Naive thymus-derived CD4-positive, alpha-beta T cell (primary cell): ENCODE measurements at regions not wholly inside any gene's neighbourhood (a gene's known extent, or its start where the extent isn't known, plus 50 kb on each side); places are given as distances from the start of the nearest gene placed in this dataset.
"Not testable (repeated sequence)": the region's sequence is repeated elsewhere in the genome, so short reads cannot be mapped to it uniquely, and the experiment has no call there.

Experiments used
- ATAC-seq: fragments of 150-1000 bp; cut with Tn5 transposase; 2 replicates; pipeline ENCODE4 v1.10.0; 2021; ENCODE audit warnings: mild to moderate bottlenecking, moderate library complexity
- CTCF ChIA-PET: fragments of 350-600 bp; sonication (Branson Sonifier 250); formaldehyde crosslinking; loops from one replicate; lab custom pipeline; 2021; ENCODE audit warnings: antibody characterized with exemption; lab: Charles Lee
- POLR2A ChIA-PET: fragments of 350-600 bp; sonication (Branson Sonifier 250); formaldehyde crosslinking; loops from one replicate; lab custom pipeline; 2021; ENCODE audit warnings: antibody characterized with exemption, inconsistent platforms; lab: Charles Lee
- DNase-seq, 9 donors: peaks; one replicate each; pipeline versions ENCODE4 v3.0.0 to v3.0.0-alpha.2; 2020 to 2022; ENCODE audit warnings: mixed read lengths in 1 of 9
- H3K27ac ChIP-seq: one replicate; pipeline ENCODE4 v1.7.0; 2013; ENCODE audit warnings: mild to moderate bottlenecking, low read depth, low read length, moderate library complexity
- H3K27me3 ChIP-seq, 2 donors: one replicate each; pipeline ENCODE4 v1.7.0; 2013; ENCODE audit warnings: low read length in 2 of 2, mild to moderate bottlenecking in 2 of 2, moderate library complexity in 2 of 2; ENCODE audit not compliant: control insufficient read depth in 2 of 2, insufficient read depth in 2 of 2
- H3K36me3 ChIP-seq, 3 experiments: 1 replicate in 2 of 3; 2 replicates in 1 of 3; pipeline ENCODE4 v1.7.0; 2013; ENCODE audit warnings: low read length in 3 of 3, mild to moderate bottlenecking in 3 of 3, moderate library complexity in 1 of 3; ENCODE audit not compliant: insufficient read depth in 3 of 3, control insufficient read depth in 2 of 3
- H3K4me1 ChIP-seq, 2 donors: one replicate each; pipeline ENCODE4 v1.7.0; 2013; ENCODE audit warnings: low read length in 2 of 2, mild to moderate bottlenecking in 2 of 2, moderate library complexity in 1 of 2; ENCODE audit not compliant: control insufficient read depth in 2 of 2, insufficient read depth in 2 of 2
- H3K4me3 ChIP-seq: 2 replicates; pipeline ENCODE4 v1.7.0; 2013; ENCODE audit warnings: mild to moderate bottlenecking, low read length
- H3K9me3 ChIP-seq, 3 experiments: 1 replicate in 2 of 3; 2 replicates in 1 of 3; pipeline ENCODE4 v1.7.0; 2013; ENCODE audit warnings: low read length in 3 of 3; ENCODE audit not compliant: control insufficient read depth in 2 of 3
- H3K27ac Mint-ChIP-seq, 9 donors: one replicate each; pipeline ENCODE4 v1.8.0; 2020 to 2022; ENCODE audit warnings: mixed read lengths in 9 of 9, mild to moderate bottlenecking in 8 of 9, moderate library complexity in 5 of 9, inconsistent platforms in 2 of 9
- H3K27me3 Mint-ChIP-seq, 5 donors: one replicate each; pipeline ENCODE4 v1.8.0; 2021 to 2022; ENCODE audit warnings: mixed read lengths in 5 of 5, mild to moderate bottlenecking in 1 of 5
- H3K36me3 Mint-ChIP-seq, 5 donors: one replicate each; pipeline ENCODE4 v1.8.0; 2020 to 2022; ENCODE audit warnings: mixed read lengths in 5 of 5, mild to moderate bottlenecking in 3 of 5, inconsistent platforms in 1 of 5
- H3K4me1 Mint-ChIP-seq, 7 donors: one replicate each; pipeline ENCODE4 v1.8.0; 2020 to 2022; ENCODE audit warnings: mixed read lengths in 7 of 7, mild to moderate bottlenecking in 3 of 7, inconsistent platforms in 1 of 7
- H3K4me3 Mint-ChIP-seq, 10 donors: one replicate each; pipeline ENCODE4 v1.8.0; 2020 to 2022; ENCODE audit warnings: mild to moderate bottlenecking in 10 of 10, mixed read lengths in 10 of 10, moderate library complexity in 6 of 10, inconsistent platforms in 2 of 10
- H3K9me3 Mint-ChIP-seq, 11 donors: one replicate each; pipeline ENCODE4 v1.8.0; 2020 to 2022; ENCODE audit warnings: mixed read lengths in 11 of 11, mild to moderate bottlenecking in 4 of 11, inconsistent platforms in 1 of 11, moderate library complexity in 1 of 11
- intact Hi-C, 2 donors: fragments of 100-400 bp; cut with micrococcal nuclease; formaldehyde crosslinking; loops; one replicate each; pipeline ENCODE4 v1.15.1; 2023

- H3K36me3 Mint-ChIP-seq, intact Hi-C loops: not testable (repeated sequence)
Measured at GRCh38 chr2:116829543-116829942, 984.9 kb upstream of the DDX18 start.

GRCh38 chr2:116832148-116832547, 982.3 kb upstream of the DDX18 start:
- no peaks in the 10 kb centered on the region for H3K36me3 ChIP-seq
- Mint-ChIP-seq H3K36me3 (no peaks in the 10 kb centered on the region), H3K27me3 (no peaks in the 10 kb centered on the region), H3K4me3 (no peak overlapping the region), H3K9me3 (peaks cover 0 to 22% (median 3%) of the 10 kb centered on the region in 11 donors), H3K4me1 (no peaks in the 10 kb centered on the region), H3K27ac (no peak overlapping the region)
- POLR2A ChIA-PET: no interaction called here
- no peaks in the 10 kb centered on the region for H3K4me1 ChIP-seq
- no peaks in the 10 kb centered on the region for H3K9me3 ChIP-seq
- H3K27ac ChIP-seq: no peak overlapping the region
- intact Hi-C loops: no loop called here
- H3K27me3 ChIP-seq: no peaks in the 10 kb centered on the region
- H3K4me3 ChIP-seq: no peak overlapping the region
- CTCF ChIA-PET: no interaction called here
- ATAC-seq (no peak), DNase-seq (no peak)

More at GRCh38 chr2:116829543-116829942, 984.9 kb upstream of the DDX18 start:
- ATAC-seq, H3K4me3 Mint-ChIP-seq, H3K9me3 ChIP-seq, H3K4me1 ChIP-seq, CTCF ChIA-PET, H3K27ac ChIP-seq, H3K27me3 ChIP-seq, POLR2A ChIA-PET, DNase-seq, H3K27ac Mint-ChIP-seq, H3K4me3 ChIP-seq, H3K36me3 ChIP-seq, H3K27me3 Mint-ChIP-seq, H3K4me1 Mint-ChIP-seq: not testable (repeated sequence)
- peaks cover 0 to 15% (median 0%) of the 10 kb centered on the region in 11 donors for H3K9me3 Mint-ChIP-seq

- no peaks in the 10 kb centered on the region for H3K36me3 Mint-ChIP-seq
- DNase-seq: no peak
- peaks cover 0 to 22% (median 3%) of the 10 kb centered on the region in 11 donors for H3K9me3 Mint-ChIP-seq
- H3K4me3 ChIP-seq: no peak overlapping the region
- intact Hi-C loops: no loop called here
- ChIA-PET POLR2A (no interaction called here), CTCF (no interaction called here)
- no peaks in the 10 kb centered on the region for H3K9me3 ChIP-seq
- no peak for ATAC-seq
- no peaks in the 10 kb centered on the region for H3K36me3 ChIP-seq
- no peaks in the 10 kb centered on the region for H3K4me1 Mint-ChIP-seq
- no peak overlapping the region for H3K4me3 Mint-ChIP-seq
- H3K27ac ChIP-seq: no peak overlapping the region
- no peaks in the 10 kb centered on the region for H3K27me3 Mint-ChIP-seq
- H3K27me3 ChIP-seq: no peaks in the 10 kb centered on the region
- no peaks in the 10 kb centered on the region for H3K4me1 ChIP-seq
- no peak overlapping the region for H3K27ac Mint-ChIP-seq
Measured at GRCh38 chr2:116833052-116833451, 981.4 kb upstream of the DDX18 start.

- ChIA-PET POLR2A (no interaction called here), CTCF (no interaction called here)
- ATAC-seq (no peak), DNase-seq (no peak)
- H3K4me3 ChIP-seq: no peak overlapping the region
- H3K4me1 ChIP-seq: no peaks in the 10 kb centered on the region
- no peaks in the 10 kb centered on the region for H3K36me3 ChIP-seq
- H3K9me3 ChIP-seq: peaks cover 0 to 8% (median 0%) of the 10 kb centered on the region in 3 experiments
- no peak overlapping the region for H3K27ac Mint-ChIP-seq
- no peak overlapping the region for H3K27ac ChIP-seq
- intact Hi-C loops: no loop called here
- no peaks in the 10 kb centered on the region for H3K27me3 ChIP-seq
- no peaks in the 10 kb centered on the region for H3K36me3 Mint-ChIP-seq
- H3K9me3 Mint-ChIP-seq: peaks cover 1 to 20% (median 11%) of the 10 kb centered on the region in 11 donors
- no peak overlapping the region for H3K4me3 Mint-ChIP-seq
- no peaks in the 10 kb centered on the region for H3K27me3 Mint-ChIP-seq
- H3K4me1 Mint-ChIP-seq: no peaks in the 10 kb centered on the region
Measured at GRCh38 chr2:116842164-116842563, 972.3 kb upstream of the DDX18 start.

GRCh38 chr2:116859708-116860107, 954.8 kb upstream of the DDX18 start:
- H3K4me3 Mint-ChIP-seq: no peak overlapping the region
- H3K27ac ChIP-seq: no peak overlapping the region
- H3K36me3 Mint-ChIP-seq: no peaks in the 10 kb centered on the region
- no peaks in the 10 kb centered on the region for H3K4me1 Mint-ChIP-seq
- no peaks in the 10 kb centered on the region for H3K4me1 ChIP-seq
- no peak for DNase-seq
- no peak overlapping the region for H3K4me3 ChIP-seq
- H3K27me3 ChIP-seq: no peaks in the 10 kb centered on the region
- POLR2A ChIA-PET: no interaction called here
- H3K9me3 Mint-ChIP-seq: peaks cover 0 to 37% (median 20%) of the 10 kb centered on the region in 11 donors
- H3K27ac Mint-ChIP-seq: no peak overlapping the region
- no peak for ATAC-seq
- CTCF ChIA-PET: no interaction called here
- peaks cover 0 to 5% (median 0%) of the 10 kb centered on the region in 3 experiments for H3K9me3 ChIP-seq
- intact Hi-C loops: no loop called here
- H3K36me3 ChIP-seq: no peaks in the 10 kb centered on the region
- H3K27me3 Mint-ChIP-seq: no peaks in the 10 kb centered on the region

- no peak overlapping the region for H3K27ac Mint-ChIP-seq
- intact Hi-C loops: no loop called here
- ChIA-PET POLR2A (no interaction called here), CTCF (no interaction called here)
- H3K27me3 Mint-ChIP-seq: no peaks in the 10 kb centered on the region
- no peaks in the 10 kb centered on the region for H3K4me1 ChIP-seq
- ATAC-seq (no peak), DNase-seq (no peak)
- H3K4me1 Mint-ChIP-seq: no peaks in the 10 kb centered on the region
- no peak overlapping the region for H3K4me3 ChIP-seq
- peaks cover 0 to 7% (median 0%) of the 10 kb centered on the region in 5 donors for H3K36me3 Mint-ChIP-seq
- peaks cover 6 to 29% (median 21%) of the 10 kb centered on the region in 11 donors for H3K9me3 Mint-ChIP-seq
- H3K27ac ChIP-seq: no peak overlapping the region
- no peaks in the 10 kb centered on the region for H3K36me3 ChIP-seq
- H3K9me3 ChIP-seq: no peaks in the 10 kb centered on the region
- H3K27me3 ChIP-seq: no peaks in the 10 kb centered on the region
- no peak overlapping the region for H3K4me3 Mint-ChIP-seq
Measured at GRCh38 chr2:116874021-116874420, 940.5 kb upstream of the DDX18 start.

GRCh38 chr2:116877274-116877673, 937.2 kb upstream of the DDX18 start:
- intact Hi-C loops: no loop called here
- no peaks in the 10 kb centered on the region for H3K9me3 ChIP-seq
- H3K4me1 ChIP-seq: no peaks in the 10 kb centered on the region
- Mint-ChIP-seq H3K27ac (no peak overlapping the region), H3K4me3 (no peak overlapping the region), H3K36me3 (peaks cover 0 to 7% (median 0%) of the 10 kb centered on the region in 5 donors), H3K27me3 (no peaks in the 10 kb centered on the region), H3K9me3 (peaks cover 4 to 28% (median 12%) of the 10 kb centered on the region in 11 donors), H3K4me1 (no peaks in the 10 kb centered on the region)
- DNase-seq: no peak
- H3K27me3 ChIP-seq: no peaks in the 10 kb centered on the region
- no peak overlapping the region for H3K27ac ChIP-seq
- ChIA-PET POLR2A (no interaction called here), CTCF (interaction anchor here (0.5 kb wide), 1 partner anchor 11 kb away, joined by 3 read pairs; no protein-coding TSS in a partner anchor)
- no peak for ATAC-seq
- no peak overlapping the region for H3K4me3 ChIP-seq
- H3K36me3 ChIP-seq: no peaks in the 10 kb centered on the region
